HEK293 (cell line): ENCODE measurements at regions not wholly inside any gene's neighbourhood (a gene's known extent, or its start where the extent isn't known, plus 50 kb on each side); places are given as distances from the start of the nearest gene placed in this dataset.

Experiments
- GLIS1 ChIP-seq: fragments of 450-650 bp; formaldehyde crosslinking; IDR thresholded peaks from 2 replicates; pipeline ENCODE4 v1.5.1; 2016; ENCODE audit warnings: missing biosample characterization, missing genetic modification characterization
- IKZF3 ChIP-seq: fragments of 450-650 bp; IDR thresholded peaks from 2 replicates; pipeline ENCODE4 v1.5.0; 2018; ENCODE audit warnings: missing biosample characterization, mild to moderate bottlenecking, missing genetic modification characterization, moderate library complexity
- SP2 ChIP-seq: fragments of 450-650 bp; formaldehyde crosslinking; IDR thresholded peaks from 2 replicates; pipeline ENCODE4 v1.5.1; 2016; ENCODE audit warnings: missing biosample characterization, missing genetic modification characterization
- ZBTB20 ChIP-seq: fragments of 450-650 bp; formaldehyde crosslinking; IDR thresholded peaks from 2 replicates; pipeline ENCODE4 v1.5.1; 2016; ENCODE audit warnings: missing biosample characterization, missing genetic modification characterization
- ZEB2 ChIP-seq: fragments of 450-650 bp; formaldehyde crosslinking; IDR thresholded peaks from 2 replicates; pipeline ENCODE4 v1.5.1; 2016; ENCODE audit warnings: missing biosample characterization, missing genetic modification characterization
- ZFHX2 ChIP-seq: fragments of 450-650 bp; formaldehyde crosslinking; conservative IDR thresholded peaks from 2 replicates; pipeline ENCODE4 v1.5.1; 2016; ENCODE audit warnings: missing biosample characterization, missing genetic modification characterization
- ZNF155 ChIP-seq: fragments of 450-650 bp; formaldehyde crosslinking; IDR thresholded peaks from 2 replicates; pipeline ENCODE4 v1.5.1; 2016; ENCODE audit warnings: missing biosample characterization, missing genetic modification characterization
- ZNF169 ChIP-seq: fragments of 450-650 bp; formaldehyde crosslinking; IDR thresholded peaks from 2 replicates; pipeline ENCODE4 v1.5.1; 2016; ENCODE audit warnings: missing biosample characterization, missing genetic modification characterization
- ZNF202 ChIP-seq: fragments of 450-650 bp; formaldehyde crosslinking; IDR thresholded peaks from 2 replicates; pipeline ENCODE4 v1.5.1; 2016; ENCODE audit warnings: missing biosample characterization, missing genetic modification characterization, borderline replicate concordance
- ZNF391 ChIP-seq: fragments of 450-650 bp; formaldehyde crosslinking; IDR thresholded peaks from 2 replicates; pipeline ENCODE4 v1.5.1; 2016; ENCODE audit warnings: low read depth, missing biosample characterization, missing genetic modification characterization, borderline replicate concordance
- ZNF416 ChIP-seq: fragments of 450-650 bp; formaldehyde crosslinking; IDR thresholded peaks from 2 replicates; pipeline ENCODE4 v1.5.1; 2016; ENCODE audit warnings: missing biosample characterization, missing genetic modification characterization
- ZNF623 ChIP-seq: fragments of 450-650 bp; formaldehyde crosslinking; IDR thresholded peaks from 2 replicates; pipeline ENCODE4 v1.5.1; 2016; ENCODE audit warnings: missing biosample characterization, missing genetic modification characterization
- ZNF629 ChIP-seq: fragments of 450-650 bp; formaldehyde crosslinking; IDR thresholded peaks from 2 replicates; pipeline ENCODE4 v1.5.1; 2017; ENCODE audit warnings: missing biosample characterization, missing genetic modification characterization
- ZNF677 ChIP-seq: fragments of 450-650 bp; IDR thresholded peaks from 2 replicates; pipeline ENCODE4 v1.5.0; 2018; ENCODE audit warnings: missing biosample characterization, mild to moderate bottlenecking, missing genetic modification characterization, moderate library complexity
- ZNF768 ChIP-seq: fragments of 450-650 bp; formaldehyde crosslinking; IDR thresholded peaks from 2 replicates; pipeline ENCODE4 v1.5.1; 2018; ENCODE audit warnings: missing biosample characterization, mild to moderate bottlenecking, missing genetic modification characterization
- ZNF843 ChIP-seq: fragments of 450-650 bp; formaldehyde crosslinking; IDR thresholded peaks from 2 replicates; pipeline ENCODE4 v1.5.1; 2016; ENCODE audit warnings: missing biosample characterization, missing genetic modification characterization
- TF ChIP-seq, protein P1 (sequence below): fragments of 450-650 bp; formaldehyde crosslinking; IDR thresholded peaks from 2 replicates; pipeline ENCODE4 v1.5.1; 2016; ENCODE audit warnings: missing biosample characterization, missing genetic modification characterization
- TF ChIP-seq, protein P2 (sequence below): fragments of 450-650 bp; IDR thresholded peaks from 2 replicates; pipeline ENCODE4 v1.5.1; 2018; ENCODE audit warnings: missing biosample characterization, mild to moderate bottlenecking, missing genetic modification characterization
- TF ChIP-seq, protein P3 (sequence below): fragments of 450-650 bp; formaldehyde crosslinking; IDR thresholded peaks from 2 replicates; pipeline ENCODE4 v1.5.1; 2016; ENCODE audit warnings: missing biosample characterization, missing genetic modification characterization
- TF ChIP-seq, protein P4 (sequence below): fragments of 450-650 bp; formaldehyde crosslinking; IDR thresholded peaks from 2 replicates; pipeline ENCODE4 v1.5.1; 2017; ENCODE audit warnings: missing biosample characterization, missing genetic modification characterization
- TF ChIP-seq, protein P5 (sequence below): fragments of 450-650 bp; IDR thresholded peaks from 2 replicates; pipeline ENCODE4 v1.5.1; 2018; ENCODE audit warnings: missing biosample characterization, missing genetic modification characterization
- TF ChIP-seq, protein P6 (sequence below): fragments of 450-650 bp; formaldehyde crosslinking; IDR thresholded peaks from 2 replicates; pipeline ENCODE4 v1.5.1; 2017; ENCODE audit warnings: missing biosample characterization, missing genetic modification characterization
- TF ChIP-seq, protein P7 (sequence below): fragments of 450-650 bp; formaldehyde crosslinking; IDR thresholded peaks from 2 replicates; pipeline ENCODE4 v1.5.1; 2016; ENCODE audit warnings: missing biosample characterization, missing genetic modification characterization
- TF ChIP-seq, protein P8 (sequence below): fragments of 450-650 bp; formaldehyde crosslinking; IDR thresholded peaks from 2 replicates; pipeline ENCODE4 v1.5.1; 2017; ENCODE audit warnings: missing biosample characterization, missing genetic modification characterization

DNA sequence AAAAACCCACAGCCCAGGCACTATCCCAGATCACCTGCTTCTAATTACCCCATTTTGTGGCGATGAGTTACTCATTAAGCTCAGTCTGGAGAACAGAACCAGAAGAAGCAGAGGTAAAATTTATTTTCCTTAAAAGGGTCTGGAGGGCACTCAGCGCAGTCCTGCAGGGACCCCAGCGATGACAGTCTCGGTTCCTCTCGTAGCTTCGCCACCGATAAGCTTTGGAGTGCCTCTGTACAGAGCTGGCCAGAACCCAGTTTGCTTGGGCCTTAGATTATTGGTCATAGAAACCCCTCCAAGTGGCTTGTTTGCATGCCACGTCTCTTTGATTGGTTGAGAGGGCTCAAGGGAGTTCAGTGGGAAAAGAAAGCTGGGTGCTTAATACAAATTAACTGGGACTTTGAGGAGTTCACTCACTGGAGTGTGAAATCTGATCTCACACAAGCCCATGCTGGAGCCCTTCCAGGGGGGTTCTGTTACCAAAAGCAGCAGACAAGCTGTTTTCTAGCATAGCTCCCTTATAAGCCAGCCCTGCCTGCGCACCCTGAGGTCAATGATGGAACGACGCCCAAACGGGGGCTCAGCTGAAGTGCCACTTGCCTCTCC is 158.5 kb upstream of the ARID1B start (continued):
- no peak for TF ChIP-seq ZNF202
- peak; percentile 32; the same call in 1 of the 2 replicates for TF ChIP-seq ZEB2 (tag by site-specific recombination)
- no peak for TF ChIP-seq ZNF623 (tag by site-specific recombination)
- peak; percentile 83 for TF ChIP-seq GLIS1 (tag by site-specific recombination)
- no peak for TF ChIP-seq ZFHX2 (tag by site-specific recombination)
- TF ChIP-seq ZNF677 (tag by site-specific recombination) = no peak
- TF ChIP-seq, protein P1, sequence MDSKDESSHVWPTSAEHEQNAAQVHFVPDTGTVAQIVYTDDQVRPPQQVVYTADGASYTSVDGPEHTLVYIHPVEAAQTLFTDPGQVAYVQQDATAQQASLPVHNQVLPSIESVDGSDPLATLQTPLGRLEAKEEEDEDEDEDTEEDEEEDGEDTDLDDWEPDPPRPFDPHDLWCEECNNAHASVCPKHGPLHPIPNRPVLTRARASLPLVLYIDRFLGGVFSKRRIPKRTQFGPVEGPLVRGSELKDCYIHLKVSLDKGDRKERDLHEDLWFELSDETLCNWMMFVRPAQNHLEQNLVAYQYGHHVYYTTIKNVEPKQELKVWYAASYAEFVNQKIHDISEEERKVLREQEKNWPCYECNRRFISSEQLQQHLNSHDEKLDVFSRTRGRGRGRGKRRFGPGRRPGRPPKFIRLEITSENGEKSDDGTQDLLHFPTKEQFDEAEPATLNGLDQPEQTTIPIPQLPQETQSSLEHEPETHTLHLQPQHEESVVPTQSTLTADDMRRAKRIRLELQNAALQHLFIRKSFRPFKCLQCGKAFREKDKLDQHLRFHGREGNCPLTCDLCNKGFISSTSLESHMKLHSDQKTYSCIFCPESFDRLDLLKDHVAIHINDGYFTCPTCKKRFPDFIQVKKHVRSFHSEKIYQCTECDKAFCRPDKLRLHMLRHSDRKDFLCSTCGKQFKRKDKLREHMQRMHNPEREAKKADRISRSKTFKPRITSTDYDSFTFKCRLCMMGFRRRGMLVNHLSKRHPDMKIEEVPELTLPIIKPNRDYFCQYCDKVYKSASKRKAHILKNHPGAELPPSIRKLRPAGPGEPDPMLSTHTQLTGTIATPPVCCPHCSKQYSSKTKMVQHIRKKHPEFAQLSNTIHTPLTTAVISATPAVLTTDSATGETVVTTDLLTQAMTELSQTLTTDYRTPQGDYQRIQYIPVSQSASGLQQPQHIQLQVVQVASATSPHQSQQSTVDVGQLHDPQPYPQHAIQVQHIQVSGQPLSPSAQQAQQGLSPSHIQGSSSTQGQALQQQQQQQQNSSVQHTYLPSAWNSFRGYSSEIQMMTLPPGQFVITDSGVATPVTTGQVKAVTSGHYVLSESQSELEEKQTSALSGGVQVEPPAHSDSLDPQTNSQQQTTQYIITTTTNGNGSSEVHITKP (tag by site-specific recombination) = peak; percentile 70
- no peak for TF ChIP-seq ZNF416 (tag by site-specific recombination)
- TF ChIP-seq, protein P2, sequence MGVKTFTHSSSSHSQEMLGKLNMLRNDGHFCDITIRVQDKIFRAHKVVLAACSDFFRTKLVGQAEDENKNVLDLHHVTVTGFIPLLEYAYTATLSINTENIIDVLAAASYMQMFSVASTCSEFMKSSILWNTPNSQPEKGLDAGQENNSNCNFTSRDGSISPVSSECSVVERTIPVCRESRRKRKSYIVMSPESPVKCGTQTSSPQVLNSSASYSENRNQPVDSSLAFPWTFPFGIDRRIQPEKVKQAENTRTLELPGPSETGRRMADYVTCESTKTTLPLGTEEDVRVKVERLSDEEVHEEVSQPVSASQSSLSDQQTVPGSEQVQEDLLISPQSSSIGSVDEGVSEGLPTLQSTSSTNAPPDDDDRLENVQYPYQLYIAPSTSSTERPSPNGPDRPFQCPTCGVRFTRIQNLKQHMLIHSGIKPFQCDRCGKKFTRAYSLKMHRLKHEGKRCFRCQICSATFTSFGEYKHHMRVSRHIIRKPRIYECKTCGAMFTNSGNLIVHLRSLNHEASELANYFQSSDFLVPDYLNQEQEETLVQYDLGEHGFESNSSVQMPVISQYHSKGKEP = peak; percentile 31; the same call in 1 of the 2 replicates
- peak; percentile 50; the same call in 1 of the 2 replicates for TF ChIP-seq ZBTB20 (tag by site-specific recombination)
- TF ChIP-seq, protein P3, sequence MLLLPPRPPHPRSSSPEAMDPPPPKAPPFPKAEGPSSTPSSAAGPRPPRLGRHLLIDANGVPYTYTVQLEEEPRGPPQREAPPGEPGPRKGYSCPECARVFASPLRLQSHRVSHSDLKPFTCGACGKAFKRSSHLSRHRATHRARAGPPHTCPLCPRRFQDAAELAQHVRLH = no peak
- TF ChIP-seq, protein P4, sequence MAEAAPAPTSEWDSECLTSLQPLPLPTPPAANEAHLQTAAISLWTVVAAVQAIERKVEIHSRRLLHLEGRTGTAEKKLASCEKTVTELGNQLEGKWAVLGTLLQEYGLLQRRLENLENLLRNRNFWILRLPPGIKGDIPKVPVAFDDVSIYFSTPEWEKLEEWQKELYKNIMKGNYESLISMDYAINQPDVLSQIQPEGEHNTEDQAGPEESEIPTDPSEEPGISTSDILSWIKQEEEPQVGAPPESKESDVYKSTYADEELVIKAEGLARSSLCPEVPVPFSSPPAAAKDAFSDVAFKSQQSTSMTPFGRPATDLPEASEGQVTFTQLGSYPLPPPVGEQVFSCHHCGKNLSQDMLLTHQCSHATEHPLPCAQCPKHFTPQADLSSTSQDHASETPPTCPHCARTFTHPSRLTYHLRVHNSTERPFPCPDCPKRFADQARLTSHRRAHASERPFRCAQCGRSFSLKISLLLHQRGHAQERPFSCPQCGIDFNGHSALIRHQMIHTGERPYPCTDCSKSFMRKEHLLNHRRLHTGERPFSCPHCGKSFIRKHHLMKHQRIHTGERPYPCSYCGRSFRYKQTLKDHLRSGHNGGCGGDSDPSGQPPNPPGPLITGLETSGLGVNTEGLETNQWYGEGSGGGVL (tag by site-specific recombination) = peak; percentile 65
- peak; percentile 36; the same call in 1 of the 2 replicates for TF ChIP-seq SP2 (tag by site-specific recombination)
- TF ChIP-seq ZNF768 = no peak
- 0 out of 2 replicates have a peak, but pooled peaks have one; percentile 27 for TF ChIP-seq IKZF3 (tag by site-specific recombination)
- no peak for TF ChIP-seq ZNF155 (tag by site-specific recombination)
- TF ChIP-seq ZNF169 (tag by site-specific recombination) = no peak
- TF ChIP-seq, protein P5, sequence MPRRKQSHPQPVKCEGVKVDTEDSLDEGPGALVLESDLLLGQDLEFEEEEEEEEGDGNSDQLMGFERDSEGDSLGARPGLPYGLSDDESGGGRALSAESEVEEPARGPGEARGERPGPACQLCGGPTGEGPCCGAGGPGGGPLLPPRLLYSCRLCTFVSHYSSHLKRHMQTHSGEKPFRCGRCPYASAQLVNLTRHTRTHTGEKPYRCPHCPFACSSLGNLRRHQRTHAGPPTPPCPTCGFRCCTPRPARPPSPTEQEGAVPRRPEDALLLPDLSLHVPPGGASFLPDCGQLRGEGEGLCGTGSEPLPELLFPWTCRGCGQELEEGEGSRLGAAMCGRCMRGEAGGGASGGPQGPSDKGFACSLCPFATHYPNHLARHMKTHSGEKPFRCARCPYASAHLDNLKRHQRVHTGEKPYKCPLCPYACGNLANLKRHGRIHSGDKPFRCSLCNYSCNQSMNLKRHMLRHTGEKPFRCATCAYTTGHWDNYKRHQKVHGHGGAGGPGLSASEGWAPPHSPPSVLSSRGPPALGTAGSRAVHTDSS (tag by site-specific recombination) = no peak
- TF ChIP-seq, protein P6, sequence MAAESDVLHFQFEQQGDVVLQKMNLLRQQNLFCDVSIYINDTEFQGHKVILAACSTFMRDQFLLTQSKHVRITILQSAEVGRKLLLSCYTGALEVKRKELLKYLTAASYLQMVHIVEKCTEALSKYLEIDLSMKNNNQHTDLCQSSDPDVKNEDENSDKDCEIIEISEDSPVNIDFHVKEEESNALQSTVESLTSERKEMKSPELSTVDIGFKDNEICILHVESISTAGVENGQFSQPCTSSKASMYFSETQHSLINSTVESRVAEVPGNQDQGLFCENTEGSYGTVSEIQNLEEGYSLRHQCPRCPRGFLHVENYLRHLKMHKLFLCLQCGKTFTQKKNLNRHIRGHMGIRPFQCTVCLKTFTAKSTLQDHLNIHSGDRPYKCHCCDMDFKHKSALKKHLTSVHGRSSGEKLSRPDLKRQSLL = 0 out of 2 replicates have a peak, but pooled peaks have one; percentile 29
- TF ChIP-seq, protein P7, sequence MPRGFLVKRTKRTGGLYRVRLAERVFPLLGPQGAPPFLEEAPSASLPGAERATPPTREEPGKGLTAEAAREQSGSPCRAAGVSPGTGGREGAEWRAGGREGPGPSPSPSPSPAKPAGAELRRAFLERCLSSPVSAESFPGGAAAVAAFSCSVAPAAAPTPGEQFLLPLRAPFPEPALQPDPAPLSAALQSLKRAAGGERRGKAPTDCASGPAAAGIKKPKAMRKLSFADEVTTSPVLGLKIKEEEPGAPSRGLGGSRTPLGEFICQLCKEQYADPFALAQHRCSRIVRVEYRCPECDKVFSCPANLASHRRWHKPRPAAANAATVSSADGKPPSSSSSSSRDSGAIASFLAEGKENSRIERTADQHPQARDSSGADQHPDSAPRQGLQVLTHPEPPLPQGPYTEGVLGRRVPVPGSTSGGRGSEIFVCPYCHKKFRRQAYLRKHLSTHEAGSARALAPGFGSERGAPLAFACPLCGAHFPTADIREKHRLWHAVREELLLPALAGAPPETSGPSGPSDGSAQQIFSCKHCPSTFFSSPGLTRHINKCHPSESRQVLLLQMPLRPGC (tag by site-specific recombination) = no peak
- no peak for TF ChIP-seq ZNF391 (tag by site-specific recombination)
- no peak for TF ChIP-seq ZNF843 (tag by site-specific recombination)
- TF ChIP-seq, protein P8, sequence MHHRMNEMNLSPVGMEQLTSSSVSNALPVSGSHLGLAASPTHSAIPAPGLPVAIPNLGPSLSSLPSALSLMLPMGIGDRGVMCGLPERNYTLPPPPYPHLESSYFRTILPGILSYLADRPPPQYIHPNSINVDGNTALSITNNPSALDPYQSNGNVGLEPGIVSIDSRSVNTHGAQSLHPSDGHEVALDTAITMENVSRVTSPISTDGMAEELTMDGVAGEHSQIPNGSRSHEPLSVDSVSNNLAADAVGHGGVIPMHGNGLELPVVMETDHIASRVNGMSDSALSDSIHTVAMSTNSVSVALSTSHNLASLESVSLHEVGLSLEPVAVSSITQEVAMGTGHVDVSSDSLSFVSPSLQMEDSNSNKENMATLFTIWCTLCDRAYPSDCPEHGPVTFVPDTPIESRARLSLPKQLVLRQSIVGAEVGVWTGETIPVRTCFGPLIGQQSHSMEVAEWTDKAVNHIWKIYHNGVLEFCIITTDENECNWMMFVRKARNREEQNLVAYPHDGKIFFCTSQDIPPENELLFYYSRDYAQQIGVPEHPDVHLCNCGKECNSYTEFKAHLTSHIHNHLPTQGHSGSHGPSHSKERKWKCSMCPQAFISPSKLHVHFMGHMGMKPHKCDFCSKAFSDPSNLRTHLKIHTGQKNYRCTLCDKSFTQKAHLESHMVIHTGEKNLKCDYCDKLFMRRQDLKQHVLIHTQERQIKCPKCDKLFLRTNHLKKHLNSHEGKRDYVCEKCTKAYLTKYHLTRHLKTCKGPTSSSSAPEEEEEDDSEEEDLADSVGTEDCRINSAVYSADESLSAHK (tag by site-specific recombination) = no peak
- 0 out of 2 replicates have a peak, but pooled peaks have one; percentile 29 for TF ChIP-seq ZNF629 (tag by site-specific recombination)
